AG04449 (cell line): ENCODE measurements at regions not wholly inside any gene's neighbourhood (a gene's known extent, or its start where the extent isn't known, plus 50 kb on each side); places are given as distances from the start of the nearest gene placed in this dataset.

Experiments used
- CTCF ChIA-PET: fragments of 350-600 bp; formaldehyde crosslinking; extraction: SDS; loops from one replicate; lab custom pipeline; 2021; ENCODE audit warnings: antibody characterized with exemption; lab: Yijun Ruan, JAX
- POLR2A ChIA-PET: fragments of 400-600, 350-600 bp; formaldehyde crosslinking; extraction: SDS; loops from one replicate; lab custom pipeline; 2020; ENCODE audit warnings: antibody characterized with exemption, inconsistent platforms; lab: Yijun Ruan, JAX
- DNase-seq: peaks from one replicate; pipeline ENCODE4 v3.0.0-alpha.2; 2010; ENCODE audit warnings: low read depth, low spot score
- H3K4me3 ChIP-seq: 2 replicates; pipeline ENCODE4 v1.5.1; 2011; ENCODE audit warnings: low read depth, mild to moderate bottlenecking, control low read depth, low read length
- TF ChIP-seq, protein P1 (sequence below): IDR thresholded peaks from one replicate; pipeline ENCODE4 v1.5.1; 2011; ENCODE audit warnings: mild to moderate bottlenecking, moderate library complexity, low read length, control low read depth, inconsistent platforms; ENCODE audit not compliant: insufficient read depth; ENCODE audit errors: missing control alignments

DNA sequence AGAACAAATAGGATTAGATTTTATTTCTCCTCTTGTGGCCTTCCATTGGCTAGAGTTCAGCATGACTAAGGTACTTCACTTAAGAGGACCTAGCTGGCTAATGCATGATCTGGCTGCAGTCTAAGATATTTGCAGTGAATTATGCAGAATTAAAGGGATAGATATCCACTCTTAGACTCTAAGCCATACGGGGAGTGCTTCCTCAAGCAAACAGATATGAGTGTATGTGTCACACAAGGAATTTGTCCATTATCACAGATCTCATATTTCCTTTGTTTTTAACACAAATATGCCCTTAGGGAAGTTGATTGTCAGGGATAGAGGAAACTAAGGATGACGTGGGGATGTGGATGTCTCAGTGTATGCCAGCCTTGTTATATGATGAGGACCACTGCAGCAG, 88.1 kb upstream of the DHRS4 start:
- POLR2A ChIA-PET = no interaction called here

DNA sequence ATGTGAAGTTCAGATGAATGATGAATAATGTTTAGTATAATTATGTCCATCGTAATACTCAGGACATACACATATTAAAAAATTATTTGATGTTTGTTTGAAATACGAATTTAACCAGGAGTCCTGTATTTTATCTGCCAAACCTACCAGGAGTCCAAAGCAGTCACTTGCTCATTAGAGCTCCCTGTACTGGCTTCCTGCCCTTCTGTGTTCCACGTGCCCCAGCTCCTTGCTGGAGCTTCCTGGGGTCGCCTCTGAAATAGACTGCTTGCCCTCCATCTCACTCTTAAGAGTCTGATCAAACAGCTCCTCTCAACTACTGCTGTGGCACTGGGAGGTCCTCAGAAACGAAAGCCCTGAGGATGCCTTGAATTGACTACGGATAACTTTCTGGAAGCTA, 87.3 kb upstream of the DHRS4 start:
- POLR2A ChIA-PET = no interaction called here
- H3K4me3 ChIP-seq = no peak overlapping the region
- TF ChIP-seq, protein P1, sequence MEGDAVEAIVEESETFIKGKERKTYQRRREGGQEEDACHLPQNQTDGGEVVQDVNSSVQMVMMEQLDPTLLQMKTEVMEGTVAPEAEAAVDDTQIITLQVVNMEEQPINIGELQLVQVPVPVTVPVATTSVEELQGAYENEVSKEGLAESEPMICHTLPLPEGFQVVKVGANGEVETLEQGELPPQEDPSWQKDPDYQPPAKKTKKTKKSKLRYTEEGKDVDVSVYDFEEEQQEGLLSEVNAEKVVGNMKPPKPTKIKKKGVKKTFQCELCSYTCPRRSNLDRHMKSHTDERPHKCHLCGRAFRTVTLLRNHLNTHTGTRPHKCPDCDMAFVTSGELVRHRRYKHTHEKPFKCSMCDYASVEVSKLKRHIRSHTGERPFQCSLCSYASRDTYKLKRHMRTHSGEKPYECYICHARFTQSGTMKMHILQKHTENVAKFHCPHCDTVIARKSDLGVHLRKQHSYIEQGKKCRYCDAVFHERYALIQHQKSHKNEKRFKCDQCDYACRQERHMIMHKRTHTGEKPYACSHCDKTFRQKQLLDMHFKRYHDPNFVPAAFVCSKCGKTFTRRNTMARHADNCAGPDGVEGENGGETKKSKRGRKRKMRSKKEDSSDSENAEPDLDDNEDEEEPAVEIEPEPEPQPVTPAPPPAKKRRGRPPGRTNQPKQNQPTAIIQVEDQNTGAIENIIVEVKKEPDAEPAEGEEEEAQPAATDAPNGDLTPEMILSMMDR = no peak
- DNase-seq = no peak
- CTCF ChIA-PET = interaction anchor here (0.7 kb wide), 1 partner anchor 64 kb away, joined by 3 read pairs; no protein-coding TSS in a partner anchor

More for the DNA sequence above, 88.1 kb upstream of the DHRS4 start:
- CTCF ChIA-PET = no interaction called here
- TF ChIP-seq, protein P1 = no peak
- no peak overlapping the region for H3K4me3 ChIP-seq
- DNase-seq = no peak

DNA sequence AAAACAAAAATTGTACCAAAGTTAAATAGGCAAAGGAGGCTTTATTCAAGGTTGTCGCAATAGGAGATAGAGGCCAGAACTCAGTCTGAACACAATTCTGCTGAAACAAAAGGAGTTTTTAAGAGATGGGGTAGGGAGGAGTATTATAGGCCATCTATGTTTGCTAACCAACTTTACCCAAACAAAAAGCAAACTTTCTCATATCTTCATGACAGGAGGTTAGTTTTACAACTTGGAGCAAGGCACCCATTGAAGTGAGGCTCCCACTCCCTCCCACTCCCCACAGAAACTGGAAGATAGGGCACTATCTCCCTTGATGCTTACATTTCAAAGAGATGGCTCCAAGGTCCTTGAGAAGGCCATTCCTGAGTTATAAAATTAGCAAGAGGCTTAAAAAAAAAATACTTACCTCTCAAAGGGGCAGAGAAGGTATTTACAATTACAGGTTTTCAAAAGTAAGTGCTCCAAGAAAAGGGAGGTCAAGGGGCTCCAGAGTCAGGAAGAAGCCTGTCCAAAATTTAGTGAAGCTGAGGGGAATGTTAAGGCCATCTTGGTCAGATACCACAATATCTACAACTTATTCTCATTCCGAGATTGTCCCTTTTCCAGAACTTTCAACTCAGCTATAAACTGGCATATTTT, 84.4 kb upstream of the DHRS4 start:
- no peak for DNase-seq
- no peak overlapping the region for H3K4me3 ChIP-seq
- TF ChIP-seq, protein P1 = no peak
- ChIA-PET POLR2A (no interaction called here), CTCF (no interaction called here)

DNA sequence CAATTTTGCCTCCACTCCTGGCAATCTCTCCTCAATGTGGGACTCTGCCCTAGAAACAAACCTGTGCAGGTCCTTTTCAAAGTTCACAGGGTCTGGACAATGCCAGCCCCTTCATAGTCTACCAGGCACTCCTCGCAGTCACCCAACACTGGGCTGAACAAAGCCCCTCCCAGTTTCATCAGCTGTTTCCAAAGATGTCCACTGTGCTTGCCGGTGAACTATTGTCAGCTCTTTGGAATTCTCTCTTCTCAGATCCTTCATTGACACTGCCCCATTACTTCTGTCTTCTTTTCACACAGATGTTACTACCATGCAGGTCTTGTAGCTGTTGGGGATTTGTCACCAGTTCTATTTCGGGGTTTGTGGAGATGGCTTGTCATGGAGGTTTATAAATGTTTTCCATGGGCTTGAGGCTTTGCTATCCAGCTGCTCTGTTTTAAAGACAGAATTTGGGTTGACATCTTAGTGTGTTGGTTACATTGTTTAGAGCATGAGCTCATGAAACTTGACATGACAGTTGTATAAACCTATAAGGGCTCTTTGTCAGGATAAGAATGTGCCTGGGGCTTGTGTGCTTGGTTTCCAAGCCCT, 77.3 kb upstream of the DHRS4 start:
- DNase-seq = no peak
- ChIA-PET CTCF (interaction anchor here (1.2 kb wide), 1 partner anchor 34 kb away, joined by 5 read pairs; no protein-coding TSS in a partner anchor), POLR2A (interaction anchor here (0.6 kb wide), 1 partner anchor 185 kb away, joined by 3 read pairs; no protein-coding TSS in a partner anchor)
- TF ChIP-seq, protein P1 = no peak
- H3K4me3 ChIP-seq = no peak overlapping the region

DNA sequence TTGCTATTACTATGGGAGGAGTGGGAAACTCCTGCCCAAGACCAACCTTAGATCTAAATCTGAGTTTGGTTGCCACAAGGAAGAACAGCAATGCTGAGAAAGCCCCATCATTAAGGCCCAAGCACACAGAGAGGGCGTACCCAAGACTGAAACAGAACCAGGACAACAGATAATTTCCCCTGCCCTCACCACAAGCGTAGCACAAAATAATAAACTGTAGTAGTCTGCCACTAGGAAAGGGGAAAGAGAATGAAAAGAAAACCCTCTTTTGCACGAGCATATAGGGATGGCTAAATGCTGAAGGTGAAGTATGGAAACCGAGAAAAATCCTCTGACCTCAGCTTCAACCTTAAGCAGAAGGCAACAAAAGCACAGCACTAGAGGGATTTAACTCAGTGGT, 76.5 kb upstream of the DHRS4 start:
- no peak overlapping the region for H3K4me3 ChIP-seq
- ChIA-PET POLR2A (no interaction called here), CTCF (interaction anchor here (0.6 to 0.9 kb wide), 2 partner anchors 26 to 34 kb away, joined by 3 to 4 read pairs; no protein-coding TSS in a partner anchor)
- DNase-seq = no peak
- TF ChIP-seq, protein P1 = no peak

DNA sequence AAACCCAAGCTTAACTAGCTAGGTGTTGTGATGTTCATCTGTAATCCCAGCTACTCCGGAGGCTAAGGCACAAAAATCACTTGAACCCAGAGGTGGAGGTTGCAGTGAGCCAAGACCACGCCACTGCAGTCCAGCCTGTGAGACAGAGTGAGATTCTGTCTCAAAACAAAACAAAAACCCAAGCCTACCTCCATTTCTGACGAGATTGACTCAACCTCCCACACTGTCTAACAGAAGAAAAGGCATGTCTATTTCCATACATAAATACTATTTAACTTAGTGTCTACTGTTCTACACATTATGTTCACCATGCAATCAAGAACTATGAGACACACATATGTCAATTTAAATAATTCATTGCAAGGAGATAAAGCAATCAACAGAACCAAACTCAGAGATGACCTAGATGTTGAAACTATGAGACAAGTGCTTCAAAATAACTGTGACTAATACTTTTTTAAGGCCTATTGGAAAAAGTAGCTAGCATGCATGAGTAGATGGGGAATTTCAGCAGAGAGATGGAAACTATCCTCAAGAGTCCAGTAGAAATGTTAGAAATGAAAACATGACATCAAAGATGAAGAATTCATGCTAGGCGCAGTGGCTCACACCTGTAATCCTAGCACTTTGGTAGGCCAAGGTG, 75.9 kb upstream of the DHRS4 start:
- CTCF ChIA-PET = interaction anchor here (0.6 to 0.9 kb wide), 2 partner anchors 27 to 33 kb away, joined by 3 to 4 read pairs; no protein-coding TSS in a partner anchor
- TF ChIP-seq, protein P1 = no peak
- no peak overlapping the region for H3K4me3 ChIP-seq
- POLR2A ChIA-PET = no interaction called here
- no peak for DNase-seq
